DND-41 (cell line): ENCODE measurements at regions not wholly inside any gene's neighbourhood (a gene's known extent, or its start where the extent isn't known, plus 50 kb on each side); places are given as distances from the start of the nearest gene placed in this dataset.

ENCODE experiments used
- ATAC-seq: fragments of 200-7000 bp; cut with Tn5 transposase; 3 replicates; pipeline ENCODE4 v1.9.1; 2021; ENCODE audit warnings: low read depth; ENCODE audit not compliant: insufficient read depth
- DNase-seq: peaks from one replicate; pipeline ENCODE4 v3.0.0-alpha.2; 2020
- H2AFZ ChIP-seq: 2 replicates; pipeline ENCODE4 v1.6.0; 2012; ENCODE audit warnings: low read depth, low read length
- H3K27ac ChIP-seq: 2 replicates; pipeline ENCODE4 v1.5.1; 2012; ENCODE audit warnings: low read length, inconsistent platforms
- H3K27me3 ChIP-seq: fragments of 200-600 bp; sonication (generic); 2 replicates; pipeline ENCODE4 v1.6.0; 2012; ENCODE audit warnings: low read length, mild to moderate bottlenecking, inconsistent platforms; ENCODE audit not compliant: insufficient read depth, poor library complexity
- H3K36me3 ChIP-seq: 2 replicates; pipeline ENCODE4 v1.5.1; 2012; ENCODE audit warnings: low read length, inconsistent platforms; ENCODE audit not compliant: insufficient read depth
- H3K4me1 ChIP-seq: 2 replicates; pipeline ENCODE4 v1.5.1; 2012; ENCODE audit warnings: mild to moderate bottlenecking, low read length; ENCODE audit not compliant: insufficient read depth
- H3K4me2 ChIP-seq: 2 replicates; pipeline ENCODE4 v1.6.0; 2012; ENCODE audit warnings: mild to moderate bottlenecking, moderate library complexity, low read length, inconsistent platforms; ENCODE audit not compliant: insufficient read depth
- H3K4me3 ChIP-seq, 2 experiments: fragments of 200-600 bp in 1 of 2; shearing (Covaris generic) in 1 of 2; 2 replicates each; pipeline ENCODE4 v1.5.1; 2012 to 2016; ENCODE audit warnings: inconsistent platforms in 2 of 2, low read length in 2 of 2, mild to moderate bottlenecking in 2 of 2, low read depth in 1 of 2, moderate library complexity in 1 of 2
- H3K79me2 ChIP-seq: 2 replicates; pipeline ENCODE4 v1.6.0; 2012; ENCODE audit warnings: low read length, inconsistent platforms; ENCODE audit not compliant: insufficient read depth
- H3K9ac ChIP-seq: 2 replicates; pipeline ENCODE4 v1.6.0; 2012; ENCODE audit warnings: low read depth, mild to moderate bottlenecking, inconsistent platforms, low read length, moderate library complexity
- H3K9me3 ChIP-seq: 2 replicates; pipeline ENCODE4 v1.5.1; 2012; ENCODE audit warnings: low read length, moderate library complexity, mild to moderate bottlenecking, inconsistent platforms; ENCODE audit not compliant: insufficient read depth, severe bottlenecking
- H4K20me1 ChIP-seq: 2 replicates; pipeline ENCODE4 v1.6.0; 2012; ENCODE audit warnings: low read length; ENCODE audit not compliant: insufficient read depth
- EZH2 ChIP-seq: IDR thresholded peaks from 3 replicates; pipeline ENCODE4 v1.6.1; 2012; ENCODE audit warnings: borderline replicate concordance, low read depth, mild to moderate bottlenecking, moderate library complexity, low read length, inconsistent platforms; ENCODE audit not compliant: severe bottlenecking
- TF ChIP-seq, protein P1 (sequence below): IDR thresholded peaks from 2 replicates; pipeline ENCODE4 v1.5.1; 2012; ENCODE audit warnings: borderline replicate concordance, low read length, moderate library complexity, mild to moderate bottlenecking; ENCODE audit not compliant: poor library complexity, severe bottlenecking; ENCODE audit errors: extremely low read depth

DNA sequence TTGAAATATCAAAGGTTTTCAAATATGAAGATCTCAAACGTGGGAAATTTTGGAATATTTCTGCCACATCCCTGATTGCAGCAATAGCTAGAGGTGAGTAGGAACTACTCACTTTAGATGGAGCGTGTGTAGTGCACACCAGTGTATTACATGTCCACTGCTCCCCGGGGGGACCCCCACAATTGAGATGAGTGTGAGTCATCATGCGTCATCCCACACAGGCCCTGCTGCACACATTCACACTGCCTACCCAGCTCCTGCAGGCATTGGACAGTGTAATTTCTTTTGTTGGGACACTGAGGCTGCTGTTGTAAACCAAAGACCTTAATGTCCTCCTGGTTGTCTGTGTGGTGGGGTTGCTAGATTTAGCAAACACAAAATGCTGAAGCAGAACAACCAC, 280.0 kb downstream of the GAS1 start:
- Histone ChIP-seq H3K4me2 (no peak overlapping the region), H3K9ac (no peak overlapping the region), H2AFZ (no peak overlapping the region), H3K27ac (no peak overlapping the region), H3K4me3 (no peak overlapping the region), H3K27me3 (no peaks in the 10 kb centered on the region), H4K20me1 (no peaks in the 10 kb centered on the region), H3K9me3 (peaks cover 5% of the 10 kb centered on the region), H3K4me1 (no peaks in the 10 kb centered on the region), H3K79me2 (no peaks in the 10 kb centered on the region), H3K36me3 (no peaks in the 10 kb centered on the region)
- DNase-seq (no peak), ATAC-seq (no peak)
- TF ChIP-seq, protein P1, sequence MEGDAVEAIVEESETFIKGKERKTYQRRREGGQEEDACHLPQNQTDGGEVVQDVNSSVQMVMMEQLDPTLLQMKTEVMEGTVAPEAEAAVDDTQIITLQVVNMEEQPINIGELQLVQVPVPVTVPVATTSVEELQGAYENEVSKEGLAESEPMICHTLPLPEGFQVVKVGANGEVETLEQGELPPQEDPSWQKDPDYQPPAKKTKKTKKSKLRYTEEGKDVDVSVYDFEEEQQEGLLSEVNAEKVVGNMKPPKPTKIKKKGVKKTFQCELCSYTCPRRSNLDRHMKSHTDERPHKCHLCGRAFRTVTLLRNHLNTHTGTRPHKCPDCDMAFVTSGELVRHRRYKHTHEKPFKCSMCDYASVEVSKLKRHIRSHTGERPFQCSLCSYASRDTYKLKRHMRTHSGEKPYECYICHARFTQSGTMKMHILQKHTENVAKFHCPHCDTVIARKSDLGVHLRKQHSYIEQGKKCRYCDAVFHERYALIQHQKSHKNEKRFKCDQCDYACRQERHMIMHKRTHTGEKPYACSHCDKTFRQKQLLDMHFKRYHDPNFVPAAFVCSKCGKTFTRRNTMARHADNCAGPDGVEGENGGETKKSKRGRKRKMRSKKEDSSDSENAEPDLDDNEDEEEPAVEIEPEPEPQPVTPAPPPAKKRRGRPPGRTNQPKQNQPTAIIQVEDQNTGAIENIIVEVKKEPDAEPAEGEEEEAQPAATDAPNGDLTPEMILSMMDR = no peak
- no peak for TF ChIP-seq EZH2

GRCh38 chr9:86665416-86665815, 281.9 kb downstream of the GAS1 start:
- no peak for ATAC-seq
- Histone ChIP-seq H3K4me2 (no peak overlapping the region), H3K36me3 (no peaks in the 10 kb centered on the region), H3K27me3 (no peaks in the 10 kb centered on the region), H3K79me2 (no peaks in the 10 kb centered on the region), H3K4me3 (no peak overlapping the region), H3K9ac (no peak overlapping the region), H3K4me1 (peaks cover 2% of the 10 kb centered on the region; the same call in 1 of the 2 replicates), H4K20me1 (no peaks in the 10 kb centered on the region), H2AFZ (no peak overlapping the region), H3K9me3 (peaks cover under 1% of the 10 kb centered on the region), H3K27ac (no peak overlapping the region)
- DNase-seq = no peak
- no peak for TF ChIP-seq EZH2
- TF ChIP-seq, protein P1 = no peak

DNA sequence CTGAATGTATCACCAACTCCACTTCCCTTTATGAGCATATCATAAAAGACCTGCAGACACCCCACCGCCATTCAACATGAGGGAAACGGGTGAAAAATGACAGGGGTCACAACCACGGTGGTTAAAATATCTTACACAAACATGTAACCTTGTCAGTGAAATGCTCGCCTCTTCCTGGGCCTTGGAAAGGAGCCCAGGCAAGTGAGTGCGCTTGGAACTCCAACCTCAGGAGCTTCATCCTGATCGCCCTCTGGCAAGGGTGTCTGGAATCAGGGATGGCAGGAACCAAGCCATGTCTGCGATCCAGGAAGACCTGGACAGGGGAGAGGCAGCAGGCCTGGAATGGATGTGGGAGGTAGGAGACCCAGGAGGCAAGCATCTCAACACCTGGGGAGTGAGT, 282.7 kb downstream of the GAS1 start:
- no peak for TF ChIP-seq EZH2
- TF ChIP-seq, protein P1 = no peak
- no peaks in the 10 kb centered on the region for H3K9me3 ChIP-seq
- peaks cover 4% of the 10 kb centered on the region; the same call in 1 of the 2 replicates for H3K4me1 ChIP-seq
- H3K27ac ChIP-seq = no peak overlapping the region
- no peak for DNase-seq
- no peaks in the 10 kb centered on the region for H3K36me3 ChIP-seq
- no peak overlapping the region for H3K9ac ChIP-seq
- no peak for ATAC-seq
- H2AFZ ChIP-seq = no peak overlapping the region
- H3K4me3 ChIP-seq = no peak overlapping the region
- no peak overlapping the region for H3K4me2 ChIP-seq
- no peaks in the 10 kb centered on the region for H3K27me3 ChIP-seq
- no peaks in the 10 kb centered on the region for H3K79me2 ChIP-seq
- no peaks in the 10 kb centered on the region for H4K20me1 ChIP-seq

DNA sequence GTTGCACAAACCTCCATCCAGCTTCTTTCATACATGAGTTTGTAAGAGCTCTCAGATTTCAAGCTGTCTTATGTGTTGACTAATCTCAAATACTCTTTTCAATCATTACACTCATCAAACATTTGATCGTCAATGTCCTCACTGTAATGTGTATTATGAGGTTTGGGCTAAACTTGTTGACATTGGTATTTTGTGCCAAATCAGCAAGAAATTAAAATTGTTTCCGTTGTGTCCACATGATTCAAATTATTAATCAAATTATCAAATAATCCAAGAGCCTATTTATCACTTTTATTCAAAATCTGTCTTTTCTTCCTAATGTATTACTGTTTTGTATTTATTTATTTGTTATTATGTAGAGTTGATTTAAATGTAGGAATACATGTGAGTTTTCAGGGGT, 283.4 kb downstream of the GAS1 start:
- H3K4me2 ChIP-seq = no peak overlapping the region
- no peaks in the 10 kb centered on the region for H3K36me3 ChIP-seq
- H3K79me2 ChIP-seq = no peaks in the 10 kb centered on the region
- H3K9ac ChIP-seq = no peak overlapping the region
- no peak overlapping the region for H3K27ac ChIP-seq
- H4K20me1 ChIP-seq = no peaks in the 10 kb centered on the region
- H3K4me3 ChIP-seq = no peak overlapping the region
- no peaks in the 10 kb centered on the region for H3K9me3 ChIP-seq
- no peaks in the 10 kb centered on the region for H3K27me3 ChIP-seq
- no peak for ATAC-seq
- no peak for DNase-seq
- TF ChIP-seq, protein P1 = no peak
- H3K4me1 ChIP-seq = peaks cover 8% of the 10 kb centered on the region; the same call in 1 of the 2 replicates
- H2AFZ ChIP-seq = no peak overlapping the region
